ENCODE measurements at regions not wholly inside any gene's neighbourhood (a gene's known extent, or its start where the extent isn't known, plus 50 kb on each side); places are given as distances from the start of the nearest gene placed in this dataset.

DNA sequence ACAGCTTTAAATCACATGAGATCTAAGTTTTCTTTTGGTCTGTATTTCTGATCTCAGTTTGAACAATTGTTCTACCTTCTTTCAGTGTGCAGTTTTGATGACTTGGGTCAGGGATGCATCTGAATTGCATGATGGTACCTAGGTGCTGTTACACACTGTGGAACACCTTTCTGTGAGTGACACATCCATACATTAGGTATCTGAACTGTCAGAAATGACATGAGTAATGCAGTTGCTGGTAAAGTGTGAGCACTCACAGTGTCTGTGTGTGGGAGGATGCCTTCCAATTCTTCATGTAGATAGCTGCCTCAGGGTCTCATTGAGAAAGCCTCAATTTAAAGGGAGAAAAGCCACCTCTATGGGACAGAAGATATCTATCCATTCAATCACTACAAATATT is 411.9 kb downstream of the PPARGC1A start:
- H3K4me3 ChIP-seq (ENCODE audit: low read depth, low read length): no peak overlapping the region
- TF ChIP-seq CTCF (IDR thresholded peaks at IDR 0.05; ENCODE audit: low read depth, low read length, missing control alignments): no peak
- no peak for DNase-seq (ENCODE audit: low read depth)

DNA sequence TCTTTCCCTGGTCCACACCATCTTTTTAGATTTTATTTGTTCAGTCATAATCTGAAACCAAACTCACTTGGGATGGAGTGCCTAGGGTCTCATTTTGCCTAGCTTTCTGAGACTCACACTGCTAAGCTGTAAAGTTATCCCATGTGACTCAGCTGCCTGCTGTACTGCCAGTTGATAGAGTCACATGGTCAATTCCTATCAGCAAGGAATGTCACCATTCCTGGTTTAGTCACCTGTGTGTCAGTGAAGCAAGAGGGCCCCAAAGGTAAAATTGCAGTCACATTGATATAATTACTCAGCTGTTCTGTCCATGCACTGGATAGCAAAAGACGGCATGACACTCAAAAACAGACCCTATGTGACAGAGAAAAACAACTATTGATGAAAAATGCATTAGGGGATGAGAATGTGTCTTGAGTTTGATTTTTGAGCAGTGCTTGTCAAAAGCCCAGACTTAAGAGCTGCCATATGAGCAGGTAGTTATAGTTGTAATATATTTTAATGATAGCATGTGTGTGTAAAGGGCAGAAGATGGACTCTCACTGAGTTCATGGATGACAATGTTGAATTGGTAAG is 413.2 kb downstream of the PPARGC1A start:
- no peak for TF ChIP-seq CTCF (IDR thresholded peaks at IDR 0.05; ENCODE audit: low read depth, low read length, missing control alignments)
- H3K4me3 ChIP-seq (ENCODE audit: low read depth, low read length): no peak overlapping the region
- no peak for DNase-seq (ENCODE audit: low read depth)

- H3K4me3 ChIP-seq (ENCODE audit: low read depth, low read length): no peak overlapping the region
- TF ChIP-seq CTCF (IDR thresholded peaks at IDR 0.05; ENCODE audit: low read depth, low read length, missing control alignments): no peak
These were observed 426.8 kb downstream of the PPARGC1A start for GRCh38 chr4:23463071-23463470.

GRCh38 chr4:23458054-23458453 is 431.8 kb downstream of the PPARGC1A start:
- no peak for TF ChIP-seq CTCF (IDR thresholded peaks at IDR 0.05; ENCODE audit: low read depth, low read length, missing control alignments)
- no peak for DNase-seq (ENCODE audit: low read depth)
- no peak overlapping the region for H3K4me3 ChIP-seq (ENCODE audit: low read depth, low read length)

More at GRCh38 chr4:23463071-23463470, 426.8 kb downstream of the PPARGC1A start:
- no peak for DNase-seq (ENCODE audit: low read depth)

DNA sequence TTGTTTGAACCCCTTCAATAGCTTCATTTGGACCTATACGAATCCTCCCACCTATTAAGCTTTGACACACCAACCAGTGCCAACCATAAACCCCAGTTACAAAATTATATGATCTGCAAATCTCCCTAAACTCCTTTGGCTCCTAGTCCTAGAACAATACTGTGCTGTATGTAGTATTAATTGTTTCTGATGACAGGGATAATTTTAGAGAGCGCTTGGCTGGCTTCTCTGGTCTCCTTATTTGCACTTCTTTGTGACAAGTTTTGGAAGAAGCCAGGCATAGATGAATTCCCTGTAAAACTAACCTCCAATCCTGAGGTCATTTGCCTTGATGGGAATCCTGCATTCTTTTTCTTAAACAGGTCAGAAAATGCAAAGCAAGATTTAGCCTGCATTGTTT is 433.0 kb downstream of the PPARGC1A start:
- H3K4me3 ChIP-seq (ENCODE audit: low read depth, low read length): no peak overlapping the region
- TF ChIP-seq CTCF (IDR thresholded peaks at IDR 0.05; ENCODE audit: low read depth, low read length, missing control alignments): no peak
- no peak for DNase-seq (ENCODE audit: low read depth)

- no peak overlapping the region for H3K4me3 ChIP-seq (ENCODE audit: low read depth, low read length)
- DNase-seq (ENCODE audit: low read depth): no peak
- no peak for TF ChIP-seq CTCF (IDR thresholded peaks at IDR 0.05; ENCODE audit: low read depth, low read length, missing control alignments)
These were observed 434.2 kb downstream of the PPARGC1A start for GRCh38 chr4:23455456-23456158.
